Thyroid gland (tissue), 4 donors: ENCODE measurements at regions not wholly inside any gene's neighbourhood (a gene's known extent, or its start where the extent isn't known, plus 50 kb on each side); places are given as distances from the start of the nearest gene placed in this dataset.

ENCODE experiments used
- CTCF ChIP-seq, 6 experiments: fragments of 200-600 bp in 3 of 6; fragments of 450-650 bp in 3 of 6; sonication (generic) in 3 of 6; IDR thresholded peaks; one replicate each; pipeline ENCODE4 v1.5.1; 2016 to 2019; ENCODE audit warnings: antibody characterized with exemption in 6 of 6, mild to moderate bottlenecking in 2 of 6, inconsistent platforms in 1 of 6, moderate library complexity in 1 of 6
- POLR2A ChIP-seq, 2 donors: fragments of 450-650 bp; IDR thresholded peaks; one replicate each; pipeline ENCODE4 v1.6.1; 2017; ENCODE audit warnings: antibody characterized with exemption in 2 of 2, mild to moderate bottlenecking in 2 of 2, moderate library complexity in 1 of 2

GRCh38 chr6:19757036-19757435 is 80.1 kb upstream of the ID4 start:
- TF ChIP-seq CTCF (IDR thresholded peaks at IDR 0.05) (no peak), POLR2A (IDR thresholded peaks at IDR 0.05) (no peak)
